B cell (primary cell): ENCODE measurements at regions not wholly inside any gene's neighbourhood (a gene's known extent, or its start where the extent isn't known, plus 50 kb on each side); places are given as distances from the start of the nearest gene placed in this dataset.

ENCODE experiments used
- EZH2 ChIP-seq: IDR thresholded peaks from 2 replicates; pipeline ENCODE4 v1.6.1; 2012; ENCODE audit warnings: borderline replicate concordance, low read depth, mild to moderate bottlenecking, moderate library complexity, low read length; ENCODE audit not compliant: insufficient read depth, poor library complexity, severe bottlenecking
- TF ChIP-seq, protein P1 (sequence below): fragments of 200-600 bp; IDR thresholded peaks from one replicate; pipeline ENCODE4 v1.8.0; 2022; ENCODE audit warnings: antibody characterized with exemption, mild to moderate bottlenecking

DNA sequence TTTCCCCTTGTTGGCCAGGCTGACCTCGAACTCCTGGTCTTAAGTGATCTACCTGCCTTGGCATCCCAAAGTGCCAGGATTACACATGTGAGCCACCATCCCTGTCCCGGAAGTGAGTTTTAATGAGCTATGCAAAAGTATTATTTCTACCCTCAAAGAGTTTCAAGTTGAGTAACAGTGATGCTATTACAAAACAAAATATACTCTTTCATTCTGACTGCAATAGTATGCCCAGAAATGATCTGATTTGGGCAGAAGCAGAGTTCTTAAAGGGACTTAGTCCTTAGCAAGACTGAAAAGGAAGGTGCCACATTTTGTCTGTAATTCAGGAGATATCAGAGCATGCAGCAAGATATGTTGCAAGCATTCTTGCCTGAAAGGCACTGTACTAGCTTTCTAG, 375.4 kb downstream of the NUF2 start:
- TF ChIP-seq, protein P1, sequence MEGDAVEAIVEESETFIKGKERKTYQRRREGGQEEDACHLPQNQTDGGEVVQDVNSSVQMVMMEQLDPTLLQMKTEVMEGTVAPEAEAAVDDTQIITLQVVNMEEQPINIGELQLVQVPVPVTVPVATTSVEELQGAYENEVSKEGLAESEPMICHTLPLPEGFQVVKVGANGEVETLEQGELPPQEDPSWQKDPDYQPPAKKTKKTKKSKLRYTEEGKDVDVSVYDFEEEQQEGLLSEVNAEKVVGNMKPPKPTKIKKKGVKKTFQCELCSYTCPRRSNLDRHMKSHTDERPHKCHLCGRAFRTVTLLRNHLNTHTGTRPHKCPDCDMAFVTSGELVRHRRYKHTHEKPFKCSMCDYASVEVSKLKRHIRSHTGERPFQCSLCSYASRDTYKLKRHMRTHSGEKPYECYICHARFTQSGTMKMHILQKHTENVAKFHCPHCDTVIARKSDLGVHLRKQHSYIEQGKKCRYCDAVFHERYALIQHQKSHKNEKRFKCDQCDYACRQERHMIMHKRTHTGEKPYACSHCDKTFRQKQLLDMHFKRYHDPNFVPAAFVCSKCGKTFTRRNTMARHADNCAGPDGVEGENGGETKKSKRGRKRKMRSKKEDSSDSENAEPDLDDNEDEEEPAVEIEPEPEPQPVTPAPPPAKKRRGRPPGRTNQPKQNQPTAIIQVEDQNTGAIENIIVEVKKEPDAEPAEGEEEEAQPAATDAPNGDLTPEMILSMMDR, result no peak
- no peak for TF ChIP-seq EZH2
